ENCODE measurements at regions not wholly inside any gene's neighbourhood (a gene's known extent, or its start where the extent isn't known, plus 50 kb on each side); places are given as distances from the start of the nearest gene placed in this dataset.

DNA sequence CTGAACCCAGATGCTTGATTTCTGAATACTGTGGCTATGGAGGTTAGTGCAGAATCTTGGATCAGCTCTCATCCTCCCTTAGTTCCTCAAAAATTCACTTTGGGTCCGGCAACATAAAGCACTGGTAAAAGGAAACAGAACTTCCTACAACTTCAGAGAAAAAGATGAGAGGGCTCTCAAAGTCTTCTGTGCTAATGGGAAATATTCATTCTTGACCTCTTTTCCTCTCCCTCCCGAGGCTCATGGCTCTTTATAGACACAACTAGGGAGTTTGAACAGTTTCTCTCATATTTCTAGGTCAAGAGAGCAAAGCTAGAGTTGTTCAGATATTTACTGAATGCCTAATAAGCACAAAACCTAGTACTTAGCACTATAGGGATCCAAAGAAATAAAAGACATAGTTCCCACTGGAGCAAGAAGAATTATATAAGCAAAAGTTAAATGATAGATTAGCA, 124.1 kb upstream of the TCF21 start:
- peaks cover 2% of the 10 kb centered on the region for H3K4me1 ChIP-seq (ENCODE audit: control insufficient read depth, insufficient read depth, low read length)
- no peak for DNase-seq
- H3K36me3 Mint-ChIP-seq (ENCODE audit: low read depth), result no peaks in the 10 kb centered on the region
- H3K27ac ChIP-seq (ENCODE audit: low read depth, low read length), result no peak overlapping the region
- H3K27me3 ChIP-seq (ENCODE audit: control insufficient read depth, insufficient read depth, low read length, poor library complexity, severe bottlenecking), result no peaks in the 10 kb centered on the region
- no peaks in the 10 kb centered on the region for H3K9me3 ChIP-seq (ENCODE audit: control insufficient read depth, low read length)
- 87% methylated on average over 2 of the region's 2 CpGs; no CpG with 5 or more reads in 1 of the 2 experiments for WGBS, 2 experiments (ENCODE audit: insufficient coverage in 1 of 2, insufficient read length in 1 of 2)
- H3K9me3 Mint-ChIP-seq, result no peaks in the 10 kb centered on the region
- H3K36me3 ChIP-seq (ENCODE audit: control insufficient read depth, insufficient read depth, low read length), result no peaks in the 10 kb centered on the region
- no peak overlapping the region for H3K9ac ChIP-seq (ENCODE audit: extremely low read depth, low read length, poor library complexity, severe bottlenecking)
- H3K4me3 Mint-ChIP-seq, result no peak overlapping the region
- no peaks in the 10 kb centered on the region for H3K4me1 Mint-ChIP-seq
- H3K27ac Mint-ChIP-seq, result no peak overlapping the region
- TF ChIP-seq, protein P1, sequence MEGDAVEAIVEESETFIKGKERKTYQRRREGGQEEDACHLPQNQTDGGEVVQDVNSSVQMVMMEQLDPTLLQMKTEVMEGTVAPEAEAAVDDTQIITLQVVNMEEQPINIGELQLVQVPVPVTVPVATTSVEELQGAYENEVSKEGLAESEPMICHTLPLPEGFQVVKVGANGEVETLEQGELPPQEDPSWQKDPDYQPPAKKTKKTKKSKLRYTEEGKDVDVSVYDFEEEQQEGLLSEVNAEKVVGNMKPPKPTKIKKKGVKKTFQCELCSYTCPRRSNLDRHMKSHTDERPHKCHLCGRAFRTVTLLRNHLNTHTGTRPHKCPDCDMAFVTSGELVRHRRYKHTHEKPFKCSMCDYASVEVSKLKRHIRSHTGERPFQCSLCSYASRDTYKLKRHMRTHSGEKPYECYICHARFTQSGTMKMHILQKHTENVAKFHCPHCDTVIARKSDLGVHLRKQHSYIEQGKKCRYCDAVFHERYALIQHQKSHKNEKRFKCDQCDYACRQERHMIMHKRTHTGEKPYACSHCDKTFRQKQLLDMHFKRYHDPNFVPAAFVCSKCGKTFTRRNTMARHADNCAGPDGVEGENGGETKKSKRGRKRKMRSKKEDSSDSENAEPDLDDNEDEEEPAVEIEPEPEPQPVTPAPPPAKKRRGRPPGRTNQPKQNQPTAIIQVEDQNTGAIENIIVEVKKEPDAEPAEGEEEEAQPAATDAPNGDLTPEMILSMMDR (conservative IDR thresholded peaks at IDR 0.05), result no peak
- no peak overlapping the region for H3K4me3 ChIP-seq (ENCODE audit: low read length)
- no peaks in the 10 kb centered on the region for H3K27me3 Mint-ChIP-seq (ENCODE audit: insufficient read depth)

DNA sequence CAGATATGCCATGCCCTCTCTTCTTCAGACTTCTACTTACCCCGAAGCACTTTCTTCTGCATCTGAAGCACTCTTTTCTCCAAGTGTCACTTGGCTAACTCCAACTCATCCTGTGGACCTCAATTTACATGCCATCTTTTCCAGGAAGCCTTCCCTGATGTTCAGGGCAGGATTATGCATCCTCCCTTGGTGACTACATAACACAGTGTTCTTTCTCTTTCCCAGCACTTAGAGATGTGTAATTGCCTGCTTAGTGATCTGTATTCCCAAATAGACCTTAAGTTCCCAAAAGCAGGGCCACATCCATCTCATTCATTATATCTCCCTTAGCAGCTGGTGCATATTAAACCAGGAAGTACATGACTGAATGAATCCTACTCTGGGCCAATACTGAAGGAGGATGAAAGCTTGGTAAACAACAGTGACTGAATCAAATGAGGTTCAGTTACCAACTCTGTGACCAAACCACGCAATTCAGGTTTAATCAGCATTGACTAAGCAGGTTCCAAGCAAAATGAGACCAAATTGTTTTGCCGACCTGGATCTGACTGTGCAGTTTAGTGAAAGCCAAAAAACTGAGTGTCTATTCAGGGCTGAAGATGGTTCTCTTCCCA, 121.4 kb upstream of the TCF21 start:
- Histone ChIP-seq H3K9me3 (ENCODE audit: control insufficient read depth, low read length) (no peaks in the 10 kb centered on the region), H3K4me3 (ENCODE audit: low read length) (no peak overlapping the region), H3K9ac (ENCODE audit: extremely low read depth, low read length, poor library complexity, severe bottlenecking) (no peak overlapping the region), H3K27ac (ENCODE audit: low read depth, low read length) (no peak overlapping the region), H3K4me1 (ENCODE audit: control insufficient read depth, insufficient read depth, low read length) (peaks cover 2% of the 10 kb centered on the region), H3K27me3 (ENCODE audit: control insufficient read depth, insufficient read depth, low read length, poor library complexity, severe bottlenecking) (no peaks in the 10 kb centered on the region), H3K36me3 (ENCODE audit: control insufficient read depth, insufficient read depth, low read length) (no peaks in the 10 kb centered on the region)
- TF ChIP-seq, protein P1 (conservative IDR thresholded peaks at IDR 0.05), result no peak
- H3K9me3 Mint-ChIP-seq, result no peaks in the 10 kb centered on the region
- H3K4me3 Mint-ChIP-seq, result no peak overlapping the region
- 96 to 97% methylated on average over 3 of the region's 3 CpGs for WGBS, 2 experiments (ENCODE audit: insufficient coverage in 1 of 2, insufficient read length in 1 of 2)
- H3K27me3 Mint-ChIP-seq (ENCODE audit: insufficient read depth), result no peaks in the 10 kb centered on the region
- H3K27ac Mint-ChIP-seq, result no peak overlapping the region
- DNase-seq, result no peak
- no peaks in the 10 kb centered on the region for H3K4me1 Mint-ChIP-seq
- H3K36me3 Mint-ChIP-seq (ENCODE audit: low read depth), result no peaks in the 10 kb centered on the region

DNA sequence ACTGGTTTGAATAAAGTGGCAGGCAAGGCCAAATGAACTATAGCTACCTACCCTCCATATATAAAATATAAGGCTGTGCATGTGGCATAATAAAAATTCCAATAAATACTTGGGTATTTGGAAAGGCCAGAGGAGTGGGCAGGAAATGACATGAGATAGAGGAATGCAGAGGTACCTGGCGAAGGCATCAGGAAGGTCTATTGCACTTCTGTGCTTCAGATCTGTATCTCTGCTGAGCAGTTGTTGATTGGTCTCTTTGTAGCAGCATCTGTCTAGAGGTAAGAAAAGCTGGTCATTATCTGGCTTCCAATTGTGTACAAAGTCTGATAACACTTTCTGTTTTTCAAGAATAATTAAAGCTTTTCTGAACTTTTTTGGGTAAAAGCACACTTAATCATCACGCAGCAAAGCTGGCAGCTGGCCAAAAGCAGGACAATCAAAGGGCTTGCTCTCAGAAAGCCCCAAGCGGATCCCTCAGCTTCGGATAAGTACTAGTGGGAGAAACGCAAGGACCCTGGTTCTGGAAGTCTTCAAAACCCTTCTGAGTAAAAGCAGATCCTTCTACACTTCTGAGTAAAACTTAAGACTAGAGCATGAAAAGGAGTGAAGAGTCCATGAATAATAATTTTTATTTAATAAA, 120.1 kb upstream of the TCF21 start:
- Histone ChIP-seq H3K4me1 (ENCODE audit: control insufficient read depth, insufficient read depth, low read length) (peaks cover 2% of the 10 kb centered on the region), H3K36me3 (ENCODE audit: control insufficient read depth, insufficient read depth, low read length) (no peaks in the 10 kb centered on the region), H3K9ac (ENCODE audit: extremely low read depth, low read length, poor library complexity, severe bottlenecking) (no peak overlapping the region), H3K9me3 (ENCODE audit: control insufficient read depth, low read length) (no peaks in the 10 kb centered on the region), H3K4me3 (ENCODE audit: low read length) (no peak overlapping the region), H3K27ac (ENCODE audit: low read depth, low read length) (no peak overlapping the region), H3K27me3 (ENCODE audit: control insufficient read depth, insufficient read depth, low read length, poor library complexity, severe bottlenecking) (no peaks in the 10 kb centered on the region)
- no peak for DNase-seq
- Mint-ChIP-seq H3K27ac (no peak overlapping the region), H3K36me3 (ENCODE audit: low read depth) (no peaks in the 10 kb centered on the region), H3K4me3 (no peak overlapping the region), H3K9me3 (no peaks in the 10 kb centered on the region), H3K27me3 (ENCODE audit: insufficient read depth) (no peaks in the 10 kb centered on the region), H3K4me1 (no peaks in the 10 kb centered on the region)
- TF ChIP-seq, protein P1 (conservative IDR thresholded peaks at IDR 0.05), result no peak
- WGBS, 2 experiments (ENCODE audit: insufficient coverage in 1 of 2, insufficient read length in 1 of 2), result 94 to 100% methylated on average over 3 to 5 of the region's 5 CpGs

Data from endodermal cell (in vitro differentiated cells).